ENCODE measurements at regions not wholly inside any gene's neighbourhood (a gene's known extent, or its start where the extent isn't known, plus 50 kb on each side); places are given as distances from the start of the nearest gene placed in this dataset.

DNA sequence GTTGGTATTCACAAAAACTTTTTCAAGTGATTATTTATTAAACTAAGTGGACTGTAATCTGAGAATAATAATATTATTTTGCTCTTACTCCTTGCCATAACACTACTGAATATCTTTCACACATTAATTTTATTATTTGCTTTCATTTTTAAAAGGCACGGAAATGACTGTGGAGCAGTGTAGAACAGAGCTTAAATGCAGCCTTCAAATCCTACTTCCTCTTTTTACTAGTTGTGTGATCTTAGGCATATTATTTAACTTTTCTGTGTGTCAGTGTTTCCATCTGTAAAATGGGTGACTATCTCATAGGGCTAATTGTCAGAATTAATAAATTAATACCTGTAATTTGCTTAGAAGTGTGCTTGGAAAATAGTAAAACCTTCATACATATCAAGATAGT, 55.5 kb upstream of the SLC8A1 start:
- DNase-seq = no peak

DNA sequence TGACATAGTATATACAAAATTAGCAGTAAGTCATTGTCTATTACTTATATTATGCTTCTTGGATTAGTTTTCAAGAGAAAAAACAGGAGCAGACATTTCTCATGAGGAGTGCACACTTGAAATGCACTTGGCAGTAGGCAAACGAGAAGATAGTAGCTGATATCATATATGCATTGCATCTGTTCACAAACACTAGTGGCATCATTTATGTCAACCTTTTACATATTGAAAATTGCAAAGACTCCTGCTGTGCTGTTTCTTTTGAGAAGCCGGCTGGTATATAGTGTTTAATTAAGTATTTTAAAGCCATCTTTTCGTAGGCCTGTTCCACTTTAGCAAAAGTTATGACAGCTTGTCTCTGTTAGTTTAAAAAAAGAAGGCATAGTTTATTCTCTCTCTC, 58.4 kb upstream of the SLC8A1 start:
- no peak for DNase-seq

DNA sequence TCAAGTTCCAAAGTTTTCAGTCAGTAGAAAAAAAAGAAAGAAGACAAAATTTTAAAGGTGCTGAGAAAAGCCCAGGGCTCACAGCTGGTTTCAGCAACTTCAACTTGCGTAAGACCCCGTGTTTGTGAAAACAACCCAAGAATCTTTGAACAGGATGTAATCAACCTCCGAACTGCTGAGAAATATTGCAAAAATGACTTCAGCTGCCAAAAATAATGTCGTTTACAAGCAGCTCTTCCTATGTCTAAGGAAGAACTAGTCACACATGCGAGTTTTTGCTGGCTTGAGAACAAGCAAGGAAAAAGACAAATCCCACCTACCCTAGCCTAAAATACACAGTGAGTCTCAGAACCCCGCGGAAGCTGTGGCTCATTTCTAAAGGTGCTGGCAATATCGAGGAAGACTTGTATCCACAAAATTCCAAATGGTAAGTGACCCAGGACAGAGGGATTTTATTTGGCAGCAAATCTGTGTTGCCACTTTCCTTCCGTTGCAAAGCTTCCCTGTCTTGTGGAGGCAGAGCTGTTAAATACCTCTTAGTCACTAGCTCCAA, 59.8 kb upstream of the SLC8A1 start:
- DNase-seq = peak; percentile 2

DNA sequence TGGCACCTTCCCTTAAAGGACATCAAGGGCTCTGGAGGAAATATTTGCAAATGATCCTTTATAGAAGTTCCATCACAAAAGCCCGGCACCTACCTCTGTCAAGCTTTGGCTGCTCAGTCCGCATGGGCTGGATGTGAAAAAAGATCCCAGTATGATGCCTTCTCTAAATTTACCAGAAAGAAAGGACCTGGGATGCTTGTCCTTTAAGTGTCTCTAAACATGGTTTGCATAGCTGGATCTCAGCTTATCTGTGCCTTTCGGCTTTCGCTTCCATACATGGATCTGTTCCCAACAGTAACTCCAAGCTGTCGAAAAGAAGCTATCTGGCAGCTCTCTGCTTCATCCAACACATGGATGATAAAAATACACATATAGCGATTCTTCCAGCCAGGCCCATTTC, 60.4 kb upstream of the SLC8A1 start:
- DNase-seq = peak; percentile 1

DNA sequence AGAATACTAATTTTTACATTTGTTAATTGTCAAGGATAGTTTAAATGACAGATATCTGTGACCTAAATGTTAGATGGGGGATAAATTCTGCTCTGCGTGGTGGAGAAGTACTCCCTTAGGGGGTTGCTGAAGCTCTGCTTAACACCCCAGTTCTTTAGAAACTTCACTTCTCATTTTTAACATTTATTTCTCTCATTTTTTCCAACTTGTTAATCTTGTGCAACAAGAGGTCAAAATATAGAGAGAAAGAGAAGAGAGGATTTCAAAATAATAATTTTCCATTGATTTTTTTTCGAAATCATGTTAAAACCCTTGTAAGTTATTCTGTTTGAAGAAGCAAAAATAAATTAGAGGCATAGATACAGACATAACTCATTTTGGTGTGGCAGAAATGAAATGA, 61.3 kb upstream of the SLC8A1 start:
- no peak for DNase-seq

DNA sequence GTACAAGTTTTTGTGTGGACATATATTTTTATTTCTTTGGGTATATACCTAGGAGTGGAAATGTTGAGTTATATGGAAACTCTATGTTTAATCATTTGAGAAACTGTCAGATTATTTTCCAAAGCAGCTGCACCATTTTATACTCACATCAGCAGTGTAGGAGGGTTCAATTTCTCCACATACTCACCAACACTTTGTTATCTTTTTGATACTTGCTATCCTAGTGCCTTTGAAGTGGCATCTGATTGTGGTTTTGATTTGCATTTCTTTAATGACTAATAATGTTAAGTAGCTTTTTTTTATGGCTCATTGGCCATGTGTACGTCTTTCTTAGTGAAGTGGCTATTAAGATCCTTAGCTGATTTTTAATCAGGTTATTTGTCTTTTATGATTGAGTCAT, 64.7 kb upstream of the SLC8A1 start:
- DNase-seq = no peak

DNA sequence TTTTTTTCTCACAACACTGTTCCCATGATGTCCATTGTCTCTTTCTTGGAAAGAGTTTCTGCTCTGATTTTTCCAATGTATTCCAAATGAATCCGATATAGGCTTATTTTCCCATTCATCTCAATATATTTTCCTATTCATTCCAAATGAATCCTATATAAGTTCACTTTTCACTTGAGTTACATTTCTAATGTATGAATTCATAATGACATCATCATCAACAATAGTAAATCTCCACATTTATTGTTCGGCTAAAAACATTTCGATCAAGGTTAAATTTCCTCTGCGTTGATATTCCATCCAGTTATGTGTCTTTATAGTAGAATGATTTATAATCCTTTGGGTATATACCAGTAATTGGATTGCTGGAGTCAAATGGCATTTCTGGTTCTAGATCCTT, 76.7 kb upstream of the SLC8A1 start:
- no peak for DNase-seq

DNA sequence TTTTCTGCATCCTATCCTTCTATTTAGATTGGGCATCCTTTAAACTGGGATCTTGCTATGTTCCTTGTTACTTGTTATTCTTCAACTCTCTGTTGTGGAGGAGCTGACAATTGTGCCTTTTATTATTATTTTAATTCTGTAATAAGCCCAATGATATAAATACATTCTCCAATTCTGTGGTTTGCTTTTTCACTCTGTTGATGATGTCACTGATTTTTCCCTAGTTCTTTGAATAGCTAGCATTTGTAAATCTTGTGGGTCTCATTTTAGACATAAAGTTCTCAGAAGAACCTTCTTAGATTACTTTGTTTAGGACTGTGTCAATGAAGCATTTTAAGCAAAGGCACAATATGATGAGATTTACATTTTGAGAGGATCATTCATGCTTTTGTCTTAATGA, 79.5 kb upstream of the SLC8A1 start:
- no peak for DNase-seq

DNA sequence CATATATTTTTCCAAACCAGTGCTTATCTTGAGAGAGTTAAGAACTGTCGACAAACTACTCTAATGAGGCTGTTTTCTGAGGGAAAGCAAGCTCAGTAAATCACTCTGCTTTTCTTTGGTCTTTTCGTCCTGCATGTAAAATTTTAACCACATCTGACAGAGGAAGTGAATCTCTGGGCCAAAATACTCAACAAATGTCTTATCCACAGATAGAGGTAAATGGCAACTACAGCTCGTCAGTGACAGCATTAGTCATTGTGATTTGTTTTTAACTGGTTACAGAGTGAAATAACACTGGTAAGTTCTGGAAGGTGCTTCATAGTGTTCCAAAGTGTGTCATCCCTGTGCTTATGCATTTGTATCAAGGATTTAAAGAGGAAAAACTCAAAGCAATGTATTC, 82.6 kb upstream of the SLC8A1 start:
- DNase-seq = no peak

DNA sequence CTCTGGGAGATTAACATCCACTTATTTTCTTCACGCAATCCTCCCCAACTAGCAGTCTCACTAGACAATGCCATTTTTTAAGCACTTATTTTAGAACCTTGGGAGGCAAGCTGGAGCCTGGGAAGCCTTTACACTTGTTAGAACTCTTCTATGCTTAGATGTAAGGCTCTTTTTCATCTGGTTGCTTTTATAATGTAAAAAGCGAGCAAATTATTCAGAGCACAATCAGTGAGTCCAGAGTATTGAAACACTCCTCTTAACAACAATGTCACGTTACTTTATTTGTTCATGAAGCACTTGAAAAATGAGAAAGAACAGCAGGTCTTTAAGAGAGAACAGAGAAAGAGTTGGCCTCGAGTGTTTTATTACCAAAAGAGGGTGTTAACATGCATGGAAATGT, 84.1 kb upstream of the SLC8A1 start:
- DNase-seq = no peak

DNA sequence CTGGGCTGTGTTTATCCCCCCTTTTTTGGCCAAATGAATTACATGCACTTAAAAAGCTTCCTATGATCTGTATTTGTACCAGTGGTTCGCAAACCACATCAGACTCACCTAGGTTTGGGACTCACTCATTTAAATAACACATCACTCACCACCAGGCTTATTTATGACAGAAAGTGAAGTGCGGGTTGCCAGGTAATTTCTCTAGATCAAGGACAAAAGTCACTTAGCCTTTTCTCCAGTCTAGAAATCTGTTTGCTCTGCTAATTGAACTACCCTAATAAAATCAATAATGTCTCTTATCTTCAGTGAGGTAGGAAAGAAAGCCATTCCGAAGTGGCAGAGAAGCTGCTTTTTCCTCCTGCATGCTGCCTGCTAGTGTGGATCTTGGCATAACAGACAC, 88.1 kb upstream of the SLC8A1 start:
- no peak for DNase-seq

DNA sequence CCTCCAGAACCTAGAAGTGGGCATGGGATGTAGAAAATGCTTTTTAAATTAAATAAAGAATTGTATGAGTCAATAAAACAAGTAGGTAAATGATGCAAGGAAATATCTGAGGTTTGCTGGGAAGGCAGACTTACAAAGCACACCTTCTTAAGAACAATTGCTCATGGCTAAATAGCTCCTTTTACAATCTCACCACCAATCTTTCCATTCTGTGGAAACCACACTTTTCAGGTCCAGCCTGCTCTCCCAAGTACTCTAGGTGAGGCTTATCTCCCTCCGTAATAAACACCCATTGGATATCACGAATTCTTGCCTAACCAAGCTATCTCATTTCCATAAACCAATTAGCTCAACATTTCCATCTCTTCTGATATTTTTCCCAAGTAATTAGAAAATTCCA, 91.5 kb upstream of the SLC8A1 start:
- DNase-seq = no peak

DNA sequence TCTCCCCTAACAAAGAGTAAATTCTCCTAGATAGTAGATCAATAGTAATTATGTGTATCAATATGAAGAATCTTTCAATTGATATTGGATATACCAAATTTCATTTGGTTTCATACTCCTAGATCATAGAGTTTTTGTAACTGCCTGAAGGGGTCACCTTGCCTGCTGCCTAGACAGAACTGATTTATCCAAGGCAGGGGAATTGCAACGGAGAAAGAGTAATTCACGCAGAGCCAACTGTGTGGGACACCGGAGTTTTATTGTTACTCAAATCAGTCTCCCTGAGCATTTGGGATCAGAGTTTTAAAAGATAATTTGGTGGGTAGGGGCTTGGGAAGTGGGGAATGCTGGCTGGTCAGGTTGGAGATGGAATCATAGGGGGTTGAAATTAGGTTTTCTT, 92.2 kb upstream of the SLC8A1 start:
- DNase-seq = no peak

DNA sequence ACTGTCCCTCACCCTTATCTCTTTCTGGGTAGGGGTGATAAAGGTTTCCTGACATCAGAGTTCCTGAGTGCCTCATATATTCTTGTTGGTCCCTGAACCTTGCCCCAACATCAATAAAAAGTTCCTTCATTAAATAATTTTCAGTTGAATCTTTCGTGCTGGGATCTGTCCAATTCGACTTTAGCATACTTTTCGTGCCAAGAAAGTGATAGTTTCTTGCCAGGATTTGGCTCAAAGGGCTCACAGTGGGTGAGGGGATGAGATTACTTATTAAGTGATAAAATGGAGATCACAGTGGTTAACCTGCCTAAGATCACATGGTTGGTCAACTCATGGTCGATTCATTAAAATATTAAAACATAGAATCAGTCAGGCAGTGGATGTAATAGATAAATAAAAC, 93.8 kb upstream of the SLC8A1 start:
- no peak for DNase-seq

DNA sequence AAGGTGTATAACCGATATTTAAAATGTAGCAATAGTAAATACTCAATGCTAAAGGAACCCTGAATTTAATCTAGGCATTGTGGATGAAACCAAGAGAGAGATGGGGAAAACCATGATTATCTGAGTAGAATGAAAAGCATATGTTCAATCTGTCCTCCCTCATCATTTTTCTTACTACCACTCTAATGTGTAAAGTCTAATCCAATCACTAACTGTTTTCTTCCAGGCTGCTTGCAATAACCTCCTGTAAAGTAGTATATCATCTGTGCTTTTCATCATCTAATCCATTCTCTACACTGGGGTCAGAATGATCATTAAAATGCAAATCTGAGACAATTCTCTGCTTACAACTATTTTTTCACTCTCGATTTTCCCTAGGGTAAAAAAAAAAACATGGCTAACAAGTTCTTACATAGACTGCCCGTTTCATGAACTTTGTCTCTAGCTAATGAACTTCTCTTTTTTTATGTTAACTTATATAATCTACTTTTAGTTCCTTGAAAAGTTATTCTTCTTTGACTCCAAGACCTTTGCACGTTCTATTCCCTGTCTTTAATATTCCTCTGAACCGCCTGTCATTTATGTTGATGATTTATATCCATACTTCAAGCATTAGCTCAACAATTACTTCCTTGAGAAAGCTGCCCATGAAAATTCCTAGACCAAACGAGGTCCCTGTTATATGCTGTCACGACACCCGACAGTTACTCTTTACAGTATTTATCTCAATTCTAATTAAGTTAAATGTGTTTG, 94.7 kb upstream of the SLC8A1 start:
- DNase-seq = no peak

DNA sequence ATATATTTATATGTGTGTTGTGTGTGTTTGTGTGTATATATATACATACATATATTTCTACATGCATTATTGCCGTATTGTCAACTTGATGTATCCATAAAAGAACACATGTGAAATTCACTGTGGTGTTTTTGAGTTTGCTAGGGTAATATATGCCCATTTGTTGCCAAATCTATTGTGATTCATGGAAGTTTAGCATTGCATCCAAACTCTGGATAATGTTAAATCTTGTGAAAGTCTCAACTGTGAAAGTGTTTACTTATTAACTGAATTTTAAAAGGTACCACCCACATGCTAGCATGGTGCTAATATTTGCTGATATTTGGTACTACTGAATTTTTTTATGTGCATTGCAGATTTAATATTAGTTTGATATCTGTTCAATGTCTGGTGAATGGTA, 96.6 kb upstream of the SLC8A1 start:
- no peak for DNase-seq

DNA sequence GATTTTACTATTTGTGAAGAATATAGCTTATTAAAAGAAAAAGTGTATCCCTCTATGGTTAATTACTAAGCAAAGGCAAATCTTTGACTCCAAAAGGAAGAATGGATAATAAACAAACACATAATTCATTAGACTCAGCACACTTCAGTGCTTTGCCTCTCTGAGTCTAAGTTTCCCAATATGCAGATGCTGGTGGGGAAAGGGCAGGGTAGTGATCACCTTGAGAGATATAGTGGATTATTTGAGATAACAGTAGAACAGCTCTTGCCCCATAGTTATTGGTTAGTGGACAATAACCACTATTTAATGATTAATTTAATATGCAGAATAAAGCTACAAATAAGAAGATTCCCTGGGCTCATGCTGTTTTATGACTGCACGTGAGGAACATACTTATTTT, 98.2 kb upstream of the SLC8A1 start:
- DNase-seq = no peak

DNA sequence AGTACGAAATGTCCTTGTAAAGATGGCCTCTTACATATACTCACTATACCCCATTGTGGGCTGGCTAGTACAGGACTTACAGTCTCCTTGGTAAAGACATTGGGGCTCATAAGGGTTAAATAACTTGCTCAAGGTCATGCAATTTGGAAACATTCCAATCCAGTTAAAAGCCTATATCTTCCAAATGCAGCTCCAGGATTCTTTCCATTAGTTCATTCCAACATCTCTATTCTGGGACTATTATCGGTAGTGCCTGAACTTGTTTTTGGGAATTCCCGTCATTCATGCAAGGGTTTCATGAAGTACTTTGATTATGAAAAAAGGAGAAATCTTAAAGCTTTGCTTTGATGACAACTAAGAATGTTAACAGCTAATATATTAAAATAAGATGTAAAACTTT, 99.2 kb upstream of the SLC8A1 start:
- no peak for DNase-seq

DNA sequence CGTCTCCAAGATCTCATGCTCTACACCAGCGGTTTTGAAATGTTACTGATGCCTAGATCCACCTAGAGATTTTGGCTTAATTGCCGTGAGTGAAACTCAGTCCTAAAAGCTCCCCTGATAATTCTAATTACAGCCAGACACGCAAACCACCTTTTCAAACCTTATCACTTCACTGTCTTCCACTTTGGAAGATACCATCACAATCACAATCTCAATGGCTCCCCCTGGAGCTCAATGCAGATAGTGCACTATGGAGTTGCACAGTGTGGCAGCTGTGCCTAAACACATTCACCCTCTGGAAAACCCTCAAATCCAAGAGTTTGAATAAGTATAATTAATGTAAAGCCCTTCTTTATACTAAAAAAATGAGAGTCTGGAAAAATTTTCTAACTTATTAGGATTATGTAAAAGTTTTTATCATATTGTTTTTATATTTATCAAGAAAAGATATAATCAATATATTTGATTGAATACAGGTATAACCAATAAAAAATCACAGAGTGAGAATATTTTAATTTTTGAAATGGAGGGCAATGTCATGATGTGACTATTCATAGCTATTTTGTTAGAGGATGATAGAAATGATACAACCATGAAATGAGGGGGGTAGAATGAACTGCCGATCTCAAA, 102.9 kb upstream of the SLC8A1 start:
- DNase-seq = peak; percentile 18

DNA sequence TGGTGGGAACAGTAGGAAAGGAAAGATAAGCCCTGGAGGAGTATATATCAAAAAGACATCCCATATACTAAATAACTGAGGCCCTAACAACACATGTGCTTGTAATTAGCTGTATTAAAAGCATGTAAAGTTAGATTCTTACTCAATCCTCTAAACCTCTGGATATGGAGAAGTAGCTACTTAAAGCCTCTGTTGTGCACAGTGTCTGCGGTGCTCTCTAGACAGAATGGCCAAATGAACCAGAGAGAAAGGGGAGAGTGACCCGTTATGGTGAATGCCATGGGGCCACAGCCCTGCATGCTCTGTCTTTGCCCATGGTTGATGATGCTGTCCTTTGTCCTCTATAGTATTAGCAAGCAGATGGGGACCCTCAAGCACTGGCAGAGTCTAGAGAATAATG, 104.4 kb upstream of the SLC8A1 start:
- no peak for DNase-seq

DNA sequence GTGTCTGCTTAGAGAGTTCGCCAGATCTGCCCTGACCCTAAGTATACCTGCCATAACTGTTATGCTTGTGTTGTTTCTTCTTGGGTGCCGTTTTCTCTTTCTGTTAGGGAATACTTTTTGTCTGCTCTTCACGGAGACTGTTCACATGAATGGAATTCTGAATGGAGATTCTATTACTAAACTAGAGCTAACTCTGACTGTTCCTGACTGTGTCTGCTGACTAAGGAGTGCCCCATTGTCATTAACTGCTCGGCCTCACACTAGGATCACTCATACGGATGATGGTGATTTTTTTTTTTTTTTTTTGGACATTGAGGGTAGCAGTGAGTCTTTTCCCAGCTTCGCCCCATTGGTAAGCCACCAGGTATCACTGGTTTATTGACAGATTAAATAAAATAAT, 104.8 kb upstream of the SLC8A1 start:
- DNase-seq = no peak

DNA sequence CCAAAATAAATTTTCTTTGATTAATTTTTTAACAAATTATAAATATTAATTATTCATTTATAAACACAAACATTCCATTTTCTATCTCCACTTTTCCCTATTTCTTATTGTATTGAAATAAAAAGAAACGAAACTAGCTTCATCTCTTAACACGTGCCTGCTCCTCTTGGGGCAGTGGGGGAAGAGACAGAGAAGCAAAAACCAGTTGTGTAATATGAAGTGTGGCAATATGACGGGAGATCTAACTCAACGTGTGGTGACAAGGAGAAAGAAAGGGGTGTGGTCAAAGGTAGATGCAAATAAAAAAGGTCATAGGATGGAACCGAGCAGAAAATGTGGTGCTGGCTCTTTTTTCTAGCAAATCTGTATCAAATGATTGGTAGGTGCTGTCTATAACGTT, 106.9 kb upstream of the SLC8A1 start:
- DNase-seq = no peak

DNA sequence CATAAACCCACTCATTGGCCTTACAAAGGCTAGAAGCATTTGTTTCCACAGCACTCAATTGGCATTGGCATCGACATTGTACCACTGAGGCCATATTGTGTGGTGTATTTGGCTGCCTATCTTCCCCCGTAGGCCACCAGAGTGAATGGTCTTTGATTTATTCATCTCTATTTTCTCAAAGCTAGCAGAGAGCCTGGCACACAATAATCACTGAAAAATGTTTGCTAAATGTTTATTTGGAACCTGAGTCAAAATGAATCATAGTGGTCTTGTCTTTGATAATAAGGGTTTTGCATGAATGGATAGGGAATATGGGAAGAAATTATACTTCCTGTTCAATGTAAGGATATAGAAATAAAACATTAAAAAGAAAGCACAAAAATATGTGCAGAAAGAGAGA, 107.3 kb upstream of the SLC8A1 start:
- DNase-seq = no peak

DNA sequence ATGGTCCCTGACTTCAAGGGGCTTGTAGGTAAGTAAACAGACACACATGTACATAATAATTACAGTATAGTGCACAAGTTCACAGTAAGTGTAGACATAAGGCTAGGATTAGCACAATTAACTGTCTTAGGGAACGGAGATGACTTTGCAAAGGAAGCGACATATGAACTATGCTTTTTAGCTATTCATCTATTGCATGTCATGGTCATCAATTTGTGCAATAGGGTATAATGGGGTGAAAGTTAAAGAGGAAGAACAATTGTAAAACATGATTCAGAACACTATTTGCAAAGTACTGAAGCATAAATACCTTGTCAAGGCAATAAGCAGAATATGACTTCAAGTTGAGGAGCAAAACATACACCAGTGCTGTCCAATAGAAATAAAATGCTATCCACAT, 112.3 kb upstream of the SLC8A1 start:
- no peak for DNase-seq

DNA sequence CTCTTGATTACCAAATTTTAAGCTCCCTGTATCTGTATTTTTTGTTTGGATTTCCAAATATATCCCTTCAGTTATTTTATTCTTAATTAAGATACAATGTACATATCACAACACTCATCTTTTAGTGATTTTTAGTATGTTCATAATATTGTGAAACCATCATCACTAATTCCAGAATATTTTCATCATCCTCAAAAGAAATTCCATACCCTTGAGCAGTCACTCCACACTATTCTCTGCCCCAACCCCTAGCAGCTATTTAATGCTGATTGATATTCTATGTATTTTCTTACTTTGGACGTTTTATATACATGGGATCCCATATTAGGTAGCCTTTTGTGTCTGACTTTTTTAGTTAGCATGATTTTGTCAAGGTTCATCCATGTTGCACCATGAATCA, 127.4 kb upstream of the SLC8A1 start:
- DNase-seq = no peak
